OCI-LY3 (cell line): ENCODE measurements at regions not wholly inside any gene's neighbourhood (a gene's known extent, or its start where the extent isn't known, plus 50 kb on each side); places are given as distances from the start of the nearest gene placed in this dataset.

ENCODE experiments used
- H2AFZ ChIP-seq: fragments of 200-600, 300-600 bp; shearing (Covaris generic); 2 replicates; pipeline ENCODE4 v1.6.0; 2014; ENCODE audit warnings: antibody characterized with exemption, low read depth, low read length
- H3K27ac ChIP-seq: fragments of 200-600, 300-600 bp; sonication (generic); 2 replicates; pipeline ENCODE4 v1.5.1; 2014; ENCODE audit warnings: mild to moderate bottlenecking, low read length, moderate library complexity, mixed read lengths
- H3K27me3 ChIP-seq: fragments of 200-600, 300-600 bp; sonication (generic); 2 replicates; pipeline ENCODE4 v1.6.1; 2014; ENCODE audit warnings: low read depth, low read length, mixed read lengths
- H3K36me3 ChIP-seq: fragments of 200-600, 300-600 bp; sonication (generic); replicated peaks from 2 replicates; pipeline ENCODE3; 2014; ENCODE audit warnings: low read depth, low read length, mixed read lengths
- H3K4me1 ChIP-seq: fragments of 300-600, 200-600 bp; sonication (generic); 2 replicates; pipeline ENCODE4 v1.6.1; 2014; ENCODE audit warnings: low read length, mixed read lengths
- H3K4me2 ChIP-seq: fragments of 200-600, 300-600 bp; sonication (generic); 2 replicates; pipeline ENCODE4 v1.6.1; 2014; ENCODE audit warnings: low read length, mixed read lengths
- H3K4me3 ChIP-seq: fragments of 300-600, 200-600 bp; sonication (generic); 2 replicates; pipeline ENCODE4 v1.5.1; 2014; ENCODE audit warnings: antibody characterized with exemption, mild to moderate bottlenecking, low read length, moderate library complexity
- H3K79me2 ChIP-seq: fragments of 300-600, 200-600 bp; shearing (Covaris generic); 2 replicates; pipeline ENCODE4 v1.6.1; 2014; ENCODE audit warnings: mild to moderate bottlenecking, low read length, mixed read lengths
- H3K9ac ChIP-seq: fragments of 300-600, 200-600 bp; shearing (Covaris generic); 2 replicates; pipeline ENCODE4 v1.6.0; 2014; ENCODE audit warnings: mild to moderate bottlenecking, low read length, moderate library complexity
- H3K9me3 ChIP-seq: fragments of 200-600, 300-600 bp; shearing (Covaris generic); 2 replicates; pipeline ENCODE4 v1.6.1; 2014; ENCODE audit warnings: low read length, mixed read lengths; ENCODE audit not compliant: insufficient read depth
- H4K20me1 ChIP-seq: fragments of 200-600, 300-600 bp; sonication (generic); 2 replicates; pipeline ENCODE4 v1.6.1; 2016; ENCODE audit warnings: low read length, mixed read lengths; ENCODE audit not compliant: insufficient read depth
- EZH2phosphoT487 ChIP-seq: fragments of 200-600 bp; shearing (Covaris generic); IDR thresholded peaks from 2 replicates; pipeline ENCODE4 v1.6.1; 2018; ENCODE audit warnings: antibody characterized with exemption, mixed run types, low read depth
- TF ChIP-seq, protein P1 (sequence below): fragments of 200-600, 300-600 bp; sonication (generic); IDR thresholded peaks from 2 replicates; pipeline ENCODE4 v1.5.1; 2014; ENCODE audit warnings: antibody characterized with exemption, low read length, low read depth

DNA sequence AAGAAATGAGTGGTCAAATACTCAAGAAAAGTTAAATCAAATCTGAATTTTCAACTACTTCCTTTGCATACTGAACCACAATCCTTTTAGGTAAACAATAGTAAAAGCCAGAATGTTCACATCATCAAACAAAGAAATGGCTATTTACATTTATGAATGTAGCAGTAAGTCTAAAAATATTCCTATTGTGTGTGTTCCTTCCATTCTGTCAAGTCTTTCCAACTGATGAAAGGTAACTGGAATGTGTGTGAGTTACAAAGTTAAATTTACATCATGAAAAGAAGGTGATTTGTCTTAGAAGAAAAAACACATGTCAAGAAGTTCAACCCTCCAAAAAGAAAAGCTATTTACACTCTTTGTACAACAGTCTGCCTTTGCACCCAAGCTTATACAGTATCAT lies 203.1 kb downstream of the SIPA1L2 start:
- H3K36me3 ChIP-seq, result peaks cover 14% of the 10 kb centered on the region
- H3K79me2 ChIP-seq, result no peaks in the 10 kb centered on the region
- H3K9ac ChIP-seq, result no peak overlapping the region
- H3K9me3 ChIP-seq, result no peaks in the 10 kb centered on the region
- H3K27me3 ChIP-seq, result no peaks in the 10 kb centered on the region
- no peaks in the 10 kb centered on the region for H3K4me1 ChIP-seq
- TF ChIP-seq EZH2phosphoT487, result no peak
- TF ChIP-seq, protein P1, sequence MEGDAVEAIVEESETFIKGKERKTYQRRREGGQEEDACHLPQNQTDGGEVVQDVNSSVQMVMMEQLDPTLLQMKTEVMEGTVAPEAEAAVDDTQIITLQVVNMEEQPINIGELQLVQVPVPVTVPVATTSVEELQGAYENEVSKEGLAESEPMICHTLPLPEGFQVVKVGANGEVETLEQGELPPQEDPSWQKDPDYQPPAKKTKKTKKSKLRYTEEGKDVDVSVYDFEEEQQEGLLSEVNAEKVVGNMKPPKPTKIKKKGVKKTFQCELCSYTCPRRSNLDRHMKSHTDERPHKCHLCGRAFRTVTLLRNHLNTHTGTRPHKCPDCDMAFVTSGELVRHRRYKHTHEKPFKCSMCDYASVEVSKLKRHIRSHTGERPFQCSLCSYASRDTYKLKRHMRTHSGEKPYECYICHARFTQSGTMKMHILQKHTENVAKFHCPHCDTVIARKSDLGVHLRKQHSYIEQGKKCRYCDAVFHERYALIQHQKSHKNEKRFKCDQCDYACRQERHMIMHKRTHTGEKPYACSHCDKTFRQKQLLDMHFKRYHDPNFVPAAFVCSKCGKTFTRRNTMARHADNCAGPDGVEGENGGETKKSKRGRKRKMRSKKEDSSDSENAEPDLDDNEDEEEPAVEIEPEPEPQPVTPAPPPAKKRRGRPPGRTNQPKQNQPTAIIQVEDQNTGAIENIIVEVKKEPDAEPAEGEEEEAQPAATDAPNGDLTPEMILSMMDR, result no peak
- H3K4me2 ChIP-seq, result no peak overlapping the region
- H4K20me1 ChIP-seq, result no peaks in the 10 kb centered on the region
- no peak overlapping the region for H3K4me3 ChIP-seq
- H2AFZ ChIP-seq, result no peak overlapping the region
- no peak overlapping the region for H3K27ac ChIP-seq

DNA sequence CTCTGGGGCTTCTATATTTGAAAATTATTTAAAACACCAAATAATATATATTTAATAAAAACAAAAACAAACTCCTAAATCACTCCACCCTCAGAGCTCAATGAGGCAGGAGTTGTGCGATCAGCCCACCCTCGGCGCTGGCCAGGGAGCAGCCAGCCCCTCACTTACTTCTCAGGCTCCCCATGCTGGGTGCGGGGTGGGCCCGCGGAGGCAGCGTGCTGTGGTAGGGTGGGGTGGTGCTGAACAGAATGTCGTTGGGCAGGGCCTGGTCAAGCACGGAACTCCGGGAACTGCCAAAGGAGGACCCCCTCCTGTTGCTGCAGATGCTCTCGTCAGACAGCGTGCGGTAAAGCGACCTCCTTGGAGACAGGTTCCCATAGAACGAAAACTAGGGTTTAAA lies 204.5 kb downstream of the SIPA1L2 start:
- Histone ChIP-seq H3K27ac (no peak overlapping the region), H3K4me1 (no peaks in the 10 kb centered on the region)

DNA sequence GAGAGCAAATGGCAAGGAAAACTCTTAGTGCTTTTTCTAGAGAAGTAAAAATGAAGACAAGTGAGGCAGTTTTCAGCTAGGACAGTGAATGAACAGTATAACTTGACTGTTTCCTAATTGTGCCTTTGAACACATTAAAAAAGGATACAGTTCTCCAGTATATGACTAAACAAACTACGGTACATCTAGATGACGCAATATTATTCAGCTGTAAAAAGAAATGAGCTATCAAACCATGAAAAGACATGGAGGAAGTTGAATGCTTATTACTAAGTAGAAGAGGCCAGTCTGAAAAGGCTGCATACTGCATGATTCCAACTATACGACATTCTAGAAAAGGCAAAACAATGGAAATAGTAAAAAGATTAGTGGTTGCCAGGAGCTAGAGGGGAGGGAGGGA lies 206.3 kb downstream of the SIPA1L2 start:
- Histone ChIP-seq H3K79me2 (no peaks in the 10 kb centered on the region), H3K36me3 (peaks cover 14% of the 10 kb centered on the region), H3K4me1 (no peaks in the 10 kb centered on the region), H2AFZ (no peak overlapping the region), H3K27ac (no peak overlapping the region), H3K9ac (no peak overlapping the region), H3K9me3 (no peaks in the 10 kb centered on the region), H3K27me3 (no peaks in the 10 kb centered on the region), H3K4me2 (no peak overlapping the region), H3K4me3 (no peak overlapping the region), H4K20me1 (no peaks in the 10 kb centered on the region)
- TF ChIP-seq, protein P1, result no peak
- TF ChIP-seq EZH2phosphoT487, result no peak

More for the DNA sequence above, 204.5 kb downstream of the SIPA1L2 start:
- no peak overlapping the region for H3K9ac ChIP-seq
- no peak overlapping the region for H3K4me2 ChIP-seq
- no peaks in the 10 kb centered on the region for H3K27me3 ChIP-seq
- no peak overlapping the region for H2AFZ ChIP-seq
- peaks cover 14% of the 10 kb centered on the region for H3K36me3 ChIP-seq
- H3K4me3 ChIP-seq, result no peak overlapping the region
- no peaks in the 10 kb centered on the region for H3K79me2 ChIP-seq
- no peaks in the 10 kb centered on the region for H3K9me3 ChIP-seq
- H4K20me1 ChIP-seq, result no peaks in the 10 kb centered on the region
- TF ChIP-seq, protein P1, result no peak
- TF ChIP-seq EZH2phosphoT487, result no peak

DNA sequence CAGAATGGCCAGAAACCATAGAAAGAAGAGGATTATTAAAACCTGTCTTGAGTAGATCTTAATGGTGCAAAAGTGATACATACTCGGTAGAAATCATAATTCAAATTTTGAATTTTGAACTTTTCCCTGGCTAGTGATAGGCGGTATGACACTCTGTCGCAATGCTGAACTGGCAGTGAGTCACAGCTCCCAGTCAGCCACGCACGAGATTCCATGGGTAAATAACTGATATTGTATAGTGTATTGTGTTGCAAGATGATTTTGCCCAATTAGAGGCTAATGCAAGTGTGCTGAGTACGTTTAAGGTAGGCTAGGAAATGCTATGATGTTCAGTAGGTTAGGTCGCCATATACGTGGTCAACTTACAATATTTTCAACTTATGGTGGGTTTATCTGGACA lies 207.0 kb downstream of the SIPA1L2 start:
- H3K27me3 ChIP-seq, result no peaks in the 10 kb centered on the region
- no peak overlapping the region for H3K4me2 ChIP-seq
- H3K4me1 ChIP-seq, result no peaks in the 10 kb centered on the region
- no peaks in the 10 kb centered on the region for H4K20me1 ChIP-seq
- no peak overlapping the region for H2AFZ ChIP-seq
- H3K9ac ChIP-seq, result no peak overlapping the region
- H3K36me3 ChIP-seq, result peaks cover 13% of the 10 kb centered on the region
- H3K4me3 ChIP-seq, result no peak overlapping the region
- TF ChIP-seq, protein P1, result no peak
- no peak for TF ChIP-seq EZH2phosphoT487
- H3K9me3 ChIP-seq, result no peaks in the 10 kb centered on the region
- H3K79me2 ChIP-seq, result no peaks in the 10 kb centered on the region
- no peak overlapping the region for H3K27ac ChIP-seq
